SK-N-SH treated with all-trans-retinoic acid at 6 μM for 48 hours (cell line): ENCODE measurements at regions not wholly inside any gene's neighbourhood (a gene's known extent, or its start where the extent isn't known, plus 50 kb on each side); places are given as distances from the start of the nearest gene placed in this dataset.

Source experiments
- ATAC-seq: fragments of 200-7000 bp; cut with Tn5 transposase; 3 replicates; pipeline ENCODE4 v1.9.1; 2020; ENCODE audit warnings: mild to moderate bottlenecking, moderate library complexity
- ARNTL ChIP-seq: fragments of 450-650 bp; formaldehyde crosslinking; IDR thresholded peaks from 2 replicates; pipeline ENCODE4 v1.5.0; 2020; ENCODE audit warnings: low read depth, mild to moderate bottlenecking, moderate library complexity, borderline replicate concordance
- BACH2 ChIP-seq: fragments of 250-450 bp; sonication (Bioruptor Pico); IDR thresholded peaks from 2 replicates; pipeline ENCODE4 v1.9.0; 2021; ENCODE audit warnings: mild to moderate bottlenecking, borderline replicate concordance
- CREB5 ChIP-seq: fragments of 250-450 bp; sonication (Bioruptor Pico); IDR thresholded peaks from 2 replicates; pipeline ENCODE4 v1.5.1; 2020; ENCODE audit warnings: low read depth, mild to moderate bottlenecking, moderate library complexity
- CSDC2 ChIP-seq: fragments of 250-450 bp; sonication (Bioruptor Pico); IDR thresholded peaks from 2 replicates; pipeline ENCODE4 v1.5.0; 2020; ENCODE audit warnings: mild to moderate bottlenecking, moderate library complexity
- CSRNP3 ChIP-seq: fragments of 250-450 bp; sonication (Bioruptor Pico); IDR thresholded peaks from 2 replicates; pipeline ENCODE4 v1.5.1; 2021; ENCODE audit warnings: mild to moderate bottlenecking, moderate library complexity
- ESRRG ChIP-seq: fragments of 250-450 bp; sonication (Bioruptor Pico); IDR thresholded peaks from 2 replicates; pipeline ENCODE4 v1.6.1; 2021; ENCODE audit warnings: mild to moderate bottlenecking
- GLIS3 ChIP-seq: fragments of 250-450 bp; sonication (Bioruptor Pico); IDR thresholded peaks from 2 replicates; pipeline ENCODE4 v1.5.0; 2020; ENCODE audit warnings: mild to moderate bottlenecking, moderate library complexity
- ISL1 ChIP-seq: fragments of 250-450 bp; sonication (Bioruptor Pico); IDR thresholded peaks from 2 replicates; pipeline ENCODE4 v2.1.2; 2022; ENCODE audit warnings: mild to moderate bottlenecking, moderate library complexity
- OSR1 ChIP-seq: fragments of 250-450 bp; sonication (Bioruptor Pico); IDR thresholded peaks from 2 replicates; pipeline ENCODE4 v1.8.0; 2022; ENCODE audit warnings: moderate library complexity, mild to moderate bottlenecking, inconsistent platforms
- PATZ1 ChIP-seq: fragments of 250-450 bp; sonication (Bioruptor Pico); IDR thresholded peaks from 2 replicates; pipeline ENCODE4 v1.8.0; 2020; ENCODE audit warnings: mild to moderate bottlenecking, moderate library complexity, borderline replicate concordance
- POU6F1 ChIP-seq: fragments of 250-450 bp; sonication (Bioruptor Pico); IDR thresholded peaks from 2 replicates; pipeline ENCODE4 v1.8.0; 2021; ENCODE audit warnings: low read depth, mild to moderate bottlenecking, moderate library complexity, borderline replicate concordance
- PPARA ChIP-seq: fragments of 250-450 bp; sonication (Bioruptor Pico); IDR thresholded peaks from 2 replicates; pipeline ENCODE4 v1.5.0; 2020; ENCODE audit warnings: mild to moderate bottlenecking, borderline replicate concordance
- RARB ChIP-seq: fragments of 250-450 bp; sonication (Bioruptor Pico); IDR thresholded peaks from 2 replicates; pipeline ENCODE4 v1.8.0; 2021; ENCODE audit warnings: mild to moderate bottlenecking, moderate library complexity
- SNAI2 ChIP-seq: fragments of 250-450 bp; sonication (Bioruptor Pico); IDR thresholded peaks from 2 replicates; pipeline ENCODE4 v1.5.0; 2020; ENCODE audit warnings: mild to moderate bottlenecking, moderate library complexity
- TCF4 ChIP-seq: fragments of 250-450 bp; sonication (Bioruptor Pico); IDR thresholded peaks from 2 replicates; pipeline ENCODE4 v1.8.0; 2021; ENCODE audit warnings: mild to moderate bottlenecking, moderate library complexity, borderline replicate concordance
- TOX ChIP-seq: fragments of 250-450 bp; sonication (Bioruptor Pico); IDR thresholded peaks from 2 replicates; pipeline ENCODE4 v1.8.0; 2021; ENCODE audit warnings: mild to moderate bottlenecking, moderate library complexity, borderline replicate concordance
- TSHZ2 ChIP-seq: fragments of 250-450 bp; sonication (Bioruptor Pico); IDR thresholded peaks from 2 replicates; pipeline ENCODE4 v1.5.0; 2020; ENCODE audit warnings: mild to moderate bottlenecking, moderate library complexity
- ZC3H10 ChIP-seq: fragments of 250-450 bp; sonication (Bioruptor Pico); IDR thresholded peaks from 2 replicates; pipeline ENCODE4 v1.5.1; 2021; ENCODE audit warnings: mild to moderate bottlenecking, moderate library complexity
- ZFP3 ChIP-seq: fragments of 250-450 bp; sonication (Bioruptor Pico); IDR thresholded peaks from 2 replicates; pipeline ENCODE4 v1.5.0; 2020; ENCODE audit warnings: mild to moderate bottlenecking, moderate library complexity
- ZFP30 ChIP-seq: fragments of 450-650 bp; formaldehyde crosslinking; IDR thresholded peaks from 2 replicates; pipeline ENCODE4 v1.5.0; 2022; ENCODE audit warnings: mild to moderate bottlenecking, moderate library complexity
- ZNF565 ChIP-seq: fragments of 450-650 bp; formaldehyde crosslinking; conservative IDR thresholded peaks from 2 replicates; pipeline ENCODE4 v1.5.0; 2020; ENCODE audit warnings: low read depth, mild to moderate bottlenecking, moderate library complexity
- ZNF70 ChIP-seq: fragments of 450-650 bp; formaldehyde crosslinking; IDR thresholded peaks from 2 replicates; pipeline ENCODE4 v1.5.0; 2020; ENCODE audit warnings: mild to moderate bottlenecking, moderate library complexity
- ZNF8 ChIP-seq: fragments of 450-650 bp; formaldehyde crosslinking; IDR thresholded peaks from 2 replicates; pipeline ENCODE4 v1.5.0; 2020; ENCODE audit warnings: mild to moderate bottlenecking, moderate library complexity

GRCh38 chr10:130579913-130580312 is 443.7 kb downstream of the GLRX3 start:
- no peak for ATAC-seq
- TF ChIP-seq TOX (CRISPR knock-in tag) (no peak), ISL1 (CRISPR knock-in tag) (no peak), ZC3H10 (no peak), GLIS3 (CRISPR knock-in tag) (no peak), ZNF70 (CRISPR knock-in tag) (no peak), PATZ1 (no peak), RARB (CRISPR knock-in tag) (no peak), TCF4 (no peak), OSR1 (CRISPR knock-in tag) (no peak), ZNF8 (CRISPR knock-in tag) (no peak), ZFP3 (no peak), ZFP30 (CRISPR knock-in tag) (no peak), CREB5 (CRISPR knock-in tag) (no peak), ARNTL (CRISPR knock-in tag) (no peak), BACH2 (no peak), POU6F1 (no peak), ESRRG (CRISPR knock-in tag) (no peak), ZNF565 (CRISPR knock-in tag) (no peak), PPARA (CRISPR knock-in tag) (no peak), CSDC2 (CRISPR knock-in tag) (no peak)
- TF ChIP-seq, all 23 proteins: peak for 0

GRCh38 chr10:130580975-130581374 is 444.8 kb downstream of the GLRX3 start:
- ATAC-seq = no peak
- TF ChIP-seq ZNF8 (CRISPR knock-in tag) (no peak), RARB (CRISPR knock-in tag) (no peak), CREB5 (CRISPR knock-in tag) (no peak)

GRCh38 chr10:130587718-130588117 is 451.5 kb downstream of the GLRX3 start:
- no peak for ATAC-seq
- TF ChIP-seq ISL1 (CRISPR knock-in tag) (no peak), OSR1 (CRISPR knock-in tag) (no peak), GLIS3 (CRISPR knock-in tag) (no peak), TCF4 (no peak), CSRNP3 (CRISPR knock-in tag) (no peak), CREB5 (CRISPR knock-in tag) (no peak), RARB (CRISPR knock-in tag) (no peak), TOX (CRISPR knock-in tag) (no peak), CSDC2 (CRISPR knock-in tag) (no peak), SNAI2 (CRISPR knock-in tag) (no peak), PPARA (CRISPR knock-in tag) (no peak), ZC3H10 (no peak), ZNF8 (CRISPR knock-in tag) (no peak), PATZ1 (no peak), ARNTL (CRISPR knock-in tag) (no peak), TSHZ2 (no peak), ESRRG (CRISPR knock-in tag) (no peak), ZNF70 (CRISPR knock-in tag) (no peak), BACH2 (no peak)
